Testis (tissue), 2 donors: ENCODE measurements at regions not wholly inside any gene's neighbourhood (a gene's known extent, or its start where the extent isn't known, plus 50 kb on each side); places are given as distances from the start of the nearest gene placed in this dataset.

ENCODE experiments used
- DNase-seq: peaks from one replicate; pipeline ENCODE4 v3.0.0-alpha.2; 2019
- H3K27ac ChIP-seq, 2 donors: fragments of 200-600 bp; sonication (generic); one replicate each; pipeline ENCODE4 v1.5.1; 2019
- H3K27me3 ChIP-seq: fragments of 200-600 bp; sonication (generic); one replicate; pipeline ENCODE4 v1.5.1; 2019
- H3K36me3 ChIP-seq: fragments of 200-600 bp; sonication (generic); one replicate; pipeline ENCODE4 v1.5.1; 2017; ENCODE audit warnings: low read depth; ENCODE audit errors: missing control alignments
- H3K4me1 ChIP-seq: fragments of 200-600 bp; sonication (generic); one replicate; pipeline ENCODE4 v1.5.1; 2019
- H3K4me3 ChIP-seq, 2 donors: fragments of 200-600 bp; sonication (generic); one replicate each; pipeline ENCODE4 v1.5.1; 2017 to 2019
- H3K9me3 ChIP-seq: fragments of 200-600 bp; sonication (generic); one replicate; pipeline ENCODE4 v1.5.1; 2017
- POLR2A ChIP-seq: fragments of 450-650 bp; IDR thresholded peaks from one replicate; pipeline ENCODE4 v1.6.1; 2017; ENCODE audit warnings: antibody characterized with exemption, mild to moderate bottlenecking, moderate library complexity
- WGBS, 2 donors: methylation state at CpG; one replicate each; pipeline ENCODE4 v1.1.5; 2018; 5-methylcytosine and 5-hydroxymethylcytosine counted together
- intact Hi-C: fragments of 100-400 bp; cut with DNase I; formaldehyde crosslinking; loops from one replicate; pipeline ENCODE4 v1.15.1; 2023; ENCODE audit warnings: low total_unique reads
- TF ChIP-seq, protein P1 (sequence below), 3 experiments: fragments of 450-650 bp in 2 of 3; fragments of 200-600 bp in 1 of 3; sonication (generic) in 1 of 3; IDR thresholded peaks; one replicate each; pipeline ENCODE4 v1.5.1; 2016 to 2019; ENCODE audit warnings: antibody characterized with exemption in 3 of 3, mild to moderate bottlenecking in 2 of 3, moderate library complexity in 1 of 3

DNA sequence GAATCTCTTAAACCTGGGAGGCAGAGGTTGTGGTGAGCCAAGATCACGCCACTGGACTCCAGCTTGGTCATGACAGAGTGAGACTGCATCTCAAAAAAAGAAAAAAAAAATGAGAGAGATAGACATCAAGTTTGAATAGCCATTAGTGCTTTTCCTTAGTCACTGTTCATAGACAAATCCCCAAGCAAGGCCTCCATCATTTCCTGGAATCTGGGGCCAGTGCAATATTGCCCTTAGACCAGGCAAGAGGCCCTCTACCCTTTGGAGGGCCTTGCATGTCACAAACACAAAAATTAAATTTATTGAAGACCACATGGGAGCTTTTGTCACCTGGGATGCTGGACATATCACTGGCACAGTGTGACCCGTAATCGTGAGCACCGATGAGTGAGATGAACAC lies 141.5 kb downstream of the B3GNT2 start:
- TF ChIP-seq, protein P1, sequence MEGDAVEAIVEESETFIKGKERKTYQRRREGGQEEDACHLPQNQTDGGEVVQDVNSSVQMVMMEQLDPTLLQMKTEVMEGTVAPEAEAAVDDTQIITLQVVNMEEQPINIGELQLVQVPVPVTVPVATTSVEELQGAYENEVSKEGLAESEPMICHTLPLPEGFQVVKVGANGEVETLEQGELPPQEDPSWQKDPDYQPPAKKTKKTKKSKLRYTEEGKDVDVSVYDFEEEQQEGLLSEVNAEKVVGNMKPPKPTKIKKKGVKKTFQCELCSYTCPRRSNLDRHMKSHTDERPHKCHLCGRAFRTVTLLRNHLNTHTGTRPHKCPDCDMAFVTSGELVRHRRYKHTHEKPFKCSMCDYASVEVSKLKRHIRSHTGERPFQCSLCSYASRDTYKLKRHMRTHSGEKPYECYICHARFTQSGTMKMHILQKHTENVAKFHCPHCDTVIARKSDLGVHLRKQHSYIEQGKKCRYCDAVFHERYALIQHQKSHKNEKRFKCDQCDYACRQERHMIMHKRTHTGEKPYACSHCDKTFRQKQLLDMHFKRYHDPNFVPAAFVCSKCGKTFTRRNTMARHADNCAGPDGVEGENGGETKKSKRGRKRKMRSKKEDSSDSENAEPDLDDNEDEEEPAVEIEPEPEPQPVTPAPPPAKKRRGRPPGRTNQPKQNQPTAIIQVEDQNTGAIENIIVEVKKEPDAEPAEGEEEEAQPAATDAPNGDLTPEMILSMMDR (IDR thresholded peaks at IDR 0.05): no peak
- TF ChIP-seq POLR2A: no peak
- Histone ChIP-seq H3K27ac (no peak overlapping the region), H3K9me3 (no peaks in the 10 kb centered on the region), H3K4me3 (no peak overlapping the region), H3K36me3 (no peaks in the 10 kb centered on the region), H3K27me3 (no peaks in the 10 kb centered on the region), H3K4me1 (no peaks in the 10 kb centered on the region)
- intact Hi-C loops: no loop called here
- WGBS, 2 donors: 94 to 99% methylated on average over 4 of the region's 4 CpGs
- DNase-seq: no peak

- H3K27me3 ChIP-seq: no peaks in the 10 kb centered on the region
- H3K27ac ChIP-seq: no peak overlapping the region
- no peak for DNase-seq
- H3K9me3 ChIP-seq: no peaks in the 10 kb centered on the region
- 79 to 93% methylated on average over 5 of the region's 5 CpGs for WGBS, 2 donors
- no peaks in the 10 kb centered on the region for H3K4me1 ChIP-seq
- H3K4me3 ChIP-seq: no peak overlapping the region
- no peaks in the 10 kb centered on the region for H3K36me3 ChIP-seq
- TF ChIP-seq, protein P1 (IDR thresholded peaks at IDR 0.05): no peak
- no peak for TF ChIP-seq POLR2A
- intact Hi-C loops: no loop called here
Measured at GRCh38 chr2:62335612-62336011, 139.7 kb downstream of the B3GNT2 start.

DNA sequence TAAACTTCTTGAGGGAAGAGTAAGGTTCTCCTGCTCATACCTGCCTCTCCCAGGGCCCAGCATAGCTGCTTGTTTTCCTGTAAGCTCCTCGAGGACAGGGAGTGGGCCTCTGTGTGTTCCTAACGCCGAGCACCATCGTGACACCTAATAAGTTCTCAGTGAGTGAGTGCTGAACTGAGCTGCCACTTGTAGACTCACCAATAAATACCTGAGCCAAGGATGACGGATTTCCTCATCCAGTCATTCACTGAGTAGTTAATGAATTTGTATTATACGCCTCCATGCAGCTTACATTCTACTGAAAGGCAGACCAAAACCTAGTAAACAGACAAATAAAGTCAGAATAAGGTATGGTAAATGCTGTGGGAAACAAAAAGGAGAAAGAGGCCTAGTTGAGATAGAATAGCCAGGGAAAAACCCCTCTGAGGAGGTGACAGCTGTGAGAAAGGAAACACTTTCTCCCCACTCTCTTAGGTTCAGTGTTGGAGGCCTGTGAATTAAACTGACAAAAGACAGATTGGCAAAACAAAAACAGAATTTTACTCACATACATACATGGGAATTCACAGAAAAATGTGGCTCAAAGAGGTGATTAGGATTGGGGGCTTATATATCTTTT lies 138.6 kb downstream of the B3GNT2 start:
- H3K4me1 ChIP-seq: no peaks in the 10 kb centered on the region
- H3K36me3 ChIP-seq: no peaks in the 10 kb centered on the region
- intact Hi-C loops: no loop called here
- no peak overlapping the region for H3K4me3 ChIP-seq
- DNase-seq: no peak
- H3K27ac ChIP-seq: no peak overlapping the region
- WGBS, 2 donors: 90 to 92% methylated on average over 6 of the region's 6 CpGs
- H3K27me3 ChIP-seq: no peaks in the 10 kb centered on the region
- no peak for TF ChIP-seq POLR2A
- TF ChIP-seq, protein P1 (IDR thresholded peaks at IDR 0.05): no peak
- H3K9me3 ChIP-seq: no peaks in the 10 kb centered on the region

GRCh38 chr2:62334009-62334408 lies 138.1 kb downstream of the B3GNT2 start:
- H3K27ac ChIP-seq: no peak overlapping the region
- WGBS, 2 donors: 72 to 74% methylated on average over 4 of the region's 4 CpGs
- no peak for DNase-seq
- intact Hi-C loops: no loop called here
- H3K4me1 ChIP-seq: no peaks in the 10 kb centered on the region
- no peak overlapping the region for H3K4me3 ChIP-seq
- no peaks in the 10 kb centered on the region for H3K27me3 ChIP-seq
- TF ChIP-seq POLR2A: no peak
- TF ChIP-seq, protein P1 (IDR thresholded peaks at IDR 0.05): no peak
- H3K36me3 ChIP-seq: no peaks in the 10 kb centered on the region
- no peaks in the 10 kb centered on the region for H3K9me3 ChIP-seq

DNA sequence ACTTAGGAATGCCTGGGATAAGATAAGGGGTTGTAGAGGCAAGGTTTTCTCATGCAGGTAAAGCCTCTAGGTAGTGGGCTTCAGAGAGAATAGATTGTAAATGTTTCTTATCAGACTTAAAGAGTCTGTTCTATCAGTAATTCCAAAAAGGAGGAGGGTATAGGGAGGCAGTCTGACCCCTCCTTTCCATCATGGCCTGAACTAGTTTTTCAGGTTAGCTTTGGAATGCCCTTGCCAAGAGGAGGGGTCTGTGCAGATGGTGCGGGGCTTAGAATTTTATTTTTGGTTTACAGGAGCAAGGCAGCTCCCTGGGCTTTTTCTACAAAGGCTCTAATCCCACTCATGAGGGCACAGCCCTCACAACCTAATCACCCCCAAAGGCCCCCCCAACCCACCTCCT lies 135.0 kb downstream of the B3GNT2 start:
- intact Hi-C loops: no loop called here
- H3K27ac ChIP-seq: no peak overlapping the region
- no peaks in the 10 kb centered on the region for H3K27me3 ChIP-seq
- no peaks in the 10 kb centered on the region for H3K4me1 ChIP-seq
- DNase-seq: no peak
- no peak overlapping the region for H3K4me3 ChIP-seq
- H3K36me3 ChIP-seq: no peaks in the 10 kb centered on the region
- TF ChIP-seq, protein P1 (IDR thresholded peaks at IDR 0.05): no peak
- H3K9me3 ChIP-seq: no peaks in the 10 kb centered on the region
- 90 to 92% methylated on average over 1 of the region's 1 CpG for WGBS, 2 donors
